Uterus (tissue), 3 donors: ENCODE measurements at regions not wholly inside any gene's neighbourhood (a gene's known extent, or its start where the extent isn't known, plus 50 kb on each side); places are given as distances from the start of the nearest gene placed in this dataset.

Experiments
- DNase-seq, 2 donors: peaks; one replicate each; pipeline ENCODE4 v3.0.0-alpha.2; 2019 to 2020
- H3K27ac ChIP-seq, 2 donors: fragments of 200-600 bp; sonication (generic); 1 replicate in 1 of 2; 2 replicates in 1 of 2; pipeline ENCODE4 v1.5.1; 2016 to 2018
- H3K27me3 ChIP-seq, 2 donors: fragments of 200-600 bp; sonication (generic); one replicate each; pipeline ENCODE4 v1.5.1; 2018 to 2019; ENCODE audit warnings: control low read depth in 1 of 2
- H3K36me3 ChIP-seq, 2 donors: fragments of 200-600 bp; sonication (generic); one replicate each; pipeline ENCODE4 v1.5.1; 2019; ENCODE audit warnings: control low read depth in 1 of 2
- H3K4me1 ChIP-seq, 2 donors: fragments of 200-600 bp; sonication (generic); one replicate each; pipeline ENCODE4 v1.5.1; 2018 to 2019; ENCODE audit warnings: control low read depth in 1 of 2
- H3K4me3 ChIP-seq, 2 donors: fragments of 200-600 bp; sonication (generic); 1 replicate in 1 of 2; 2 replicates in 1 of 2; pipeline ENCODE4 v1.5.1; 2018 to 2019; ENCODE audit warnings: mild to moderate bottlenecking in 1 of 2
- H3K9me3 ChIP-seq, 2 donors: fragments of 200-600 bp; sonication (generic); one replicate each; pipeline ENCODE4 v1.5.1; 2019; ENCODE audit warnings: control low read depth in 1 of 2
- CTCF ChIP-seq, 4 experiments: fragments of 200-600 bp in 2 of 4; fragments of 450-650 bp in 2 of 4; sonication (generic) in 2 of 4; IDR thresholded peaks; one replicate each; pipeline ENCODE4 v1.5.1; 2016 to 2019; ENCODE audit warnings: antibody characterized with exemption in 4 of 4, mild to moderate bottlenecking in 2 of 4, moderate library complexity in 1 of 4
- POLR2A ChIP-seq, 2 donors: fragments of 450-650 bp; IDR thresholded peaks; one replicate each; pipeline ENCODE4 v1.6.1; 2016; ENCODE audit warnings: antibody characterized with exemption in 2 of 2, mild to moderate bottlenecking in 1 of 2, moderate library complexity in 1 of 2
- intact Hi-C: fragments of 100-400 bp; cut with DNase I; formaldehyde crosslinking; loops from one replicate; pipeline ENCODE4 v1.15.1; 2023; ENCODE audit warnings: low total_unique reads
- donor health status: DM: yes; HTN: yes; CAD: no.

GRCh38 chr3:177523067-177523675 lies 325.9 kb upstream of the TBL1XR1 start:
- intact Hi-C loops, result no loop called here
- Histone ChIP-seq H3K27me3 (no peaks in the 10 kb centered on the region), H3K36me3 (no peaks in the 10 kb centered on the region), H3K9me3 (no peaks in the 10 kb centered on the region), H3K4me1 (no peaks in the 10 kb centered on the region), H3K4me3 (no peak overlapping the region), H3K27ac (no peak overlapping the region)
- no peak for DNase-seq
- TF ChIP-seq POLR2A (IDR thresholded peaks at IDR 0.05), result no peak
- TF ChIP-seq CTCF (IDR thresholded peaks at IDR 0.05), result no peak

DNA sequence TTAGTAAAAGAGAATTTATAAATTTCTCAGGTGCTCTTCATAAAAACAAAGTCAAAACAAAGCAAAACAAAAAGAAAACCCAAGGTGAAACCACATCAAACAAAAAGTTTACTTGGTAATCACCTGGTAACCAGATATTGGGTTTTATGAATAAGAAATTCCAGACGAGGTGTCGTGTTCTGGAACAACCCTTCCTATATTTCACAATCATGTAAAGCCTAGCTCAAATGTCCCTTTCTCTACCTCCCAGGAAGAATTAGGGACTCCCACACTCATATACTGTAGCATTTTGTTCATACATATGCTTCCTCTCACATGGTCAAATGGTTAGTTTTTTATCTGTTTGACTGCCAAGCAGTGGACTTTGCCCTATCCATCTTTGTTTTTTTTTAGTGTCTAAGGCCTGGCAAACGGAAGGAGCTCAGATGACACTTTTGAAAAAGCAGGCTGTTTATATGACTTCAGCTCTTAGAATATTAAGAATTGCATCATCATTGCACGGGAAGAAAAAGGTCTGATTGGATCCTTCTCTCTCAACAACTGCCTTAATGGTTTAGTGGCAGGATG lies 326.7 kb upstream of the TBL1XR1 start:
- no peaks in the 10 kb centered on the region for H3K36me3 ChIP-seq
- no peaks in the 10 kb centered on the region for H3K4me1 ChIP-seq
- no peak overlapping the region for H3K27ac ChIP-seq
- intact Hi-C loops, result no loop called here
- H3K27me3 ChIP-seq, result no peaks in the 10 kb centered on the region
- no peak for DNase-seq
- H3K9me3 ChIP-seq, result no peaks in the 10 kb centered on the region
- H3K4me3 ChIP-seq, result no peak overlapping the region
- TF ChIP-seq CTCF (IDR thresholded peaks at IDR 0.05), result no peak
- TF ChIP-seq POLR2A (IDR thresholded peaks at IDR 0.05), result no peak

DNA sequence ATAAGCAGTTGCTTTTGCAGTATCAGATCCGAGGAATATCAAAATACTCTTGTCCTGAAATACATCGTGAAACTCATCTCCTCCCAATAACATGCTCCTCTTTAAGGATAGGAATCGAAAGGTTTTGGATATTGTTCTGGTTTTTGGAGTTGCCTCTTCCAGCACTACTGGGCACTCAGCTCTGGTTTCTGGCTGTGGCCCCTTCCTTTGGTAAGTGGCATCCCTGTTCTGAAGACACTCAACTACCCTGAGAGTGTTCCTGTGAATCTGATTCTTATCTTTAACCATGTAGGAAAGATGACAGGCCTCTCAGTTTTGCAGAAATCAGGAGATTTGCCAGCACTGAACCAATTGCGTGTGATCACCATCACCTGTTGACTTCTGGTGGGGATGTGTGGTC lies 327.5 kb upstream of the TBL1XR1 start:
- Histone ChIP-seq H3K27ac (no peak overlapping the region), H3K4me1 (no peaks in the 10 kb centered on the region), H3K27me3 (no peaks in the 10 kb centered on the region), H3K9me3 (no peaks in the 10 kb centered on the region), H3K4me3 (no peak overlapping the region), H3K36me3 (no peaks in the 10 kb centered on the region)
- DNase-seq, result no peak
- intact Hi-C loops, result no loop called here
- TF ChIP-seq CTCF (IDR thresholded peaks at IDR 0.05) (no peak), POLR2A (IDR thresholded peaks at IDR 0.05) (no peak)

- intact Hi-C loops, result no loop called here
- Histone ChIP-seq H3K4me3 (no peak overlapping the region), H3K27ac (no peak overlapping the region), H3K9me3 (no peaks in the 10 kb centered on the region), H3K4me1 (no peaks in the 10 kb centered on the region), H3K36me3 (no peaks in the 10 kb centered on the region), H3K27me3 (no peaks in the 10 kb centered on the region)
- TF ChIP-seq CTCF (IDR thresholded peaks at IDR 0.05) (no peak), POLR2A (IDR thresholded peaks at IDR 0.05) (no peak)
- no peak for DNase-seq
These were observed 328.1 kb upstream of the TBL1XR1 start for GRCh38 chr3:177525414-177525813.

DNA sequence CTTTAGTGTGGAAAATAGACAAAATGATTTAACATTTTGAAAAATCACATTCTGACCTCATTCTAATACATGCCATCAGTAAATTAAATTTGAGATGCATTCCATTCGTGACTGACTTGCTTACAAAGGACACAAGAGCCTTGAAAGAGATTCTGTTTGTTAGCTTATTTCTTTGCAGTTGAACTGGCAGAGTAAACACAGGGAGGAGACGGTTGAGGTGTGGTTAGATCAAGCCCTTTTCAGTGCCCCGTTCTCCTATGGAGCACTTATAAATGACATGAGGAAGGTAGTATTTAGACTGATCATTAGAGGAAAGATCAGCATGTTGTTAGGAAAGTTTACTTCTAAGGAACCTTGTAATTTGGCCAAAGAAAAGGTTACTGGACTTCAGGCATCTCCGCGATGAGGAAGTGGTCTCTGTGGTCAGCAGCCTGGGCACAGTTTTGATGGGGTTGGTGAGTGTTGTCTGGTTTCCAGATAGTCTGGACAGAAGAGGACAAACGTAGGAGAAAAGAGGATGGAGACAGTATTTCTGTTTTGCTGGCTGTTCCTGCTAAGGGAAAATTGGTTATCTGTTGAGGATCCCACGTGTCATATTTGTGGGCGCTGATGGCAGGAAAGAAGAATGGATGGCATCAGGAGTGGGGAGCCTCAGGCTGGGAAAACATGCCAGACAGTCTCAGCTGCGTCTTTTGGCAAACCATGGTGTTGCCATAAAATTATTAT lies 328.9 kb upstream of the TBL1XR1 start:
- no peaks in the 10 kb centered on the region for H3K4me1 ChIP-seq
- H3K9me3 ChIP-seq, result no peaks in the 10 kb centered on the region
- DNase-seq, result no peak
- H3K4me3 ChIP-seq, result no peak overlapping the region
- intact Hi-C loops, result no loop called here
- H3K36me3 ChIP-seq, result no peaks in the 10 kb centered on the region
- H3K27ac ChIP-seq, result peak overlapping the region in 1 of 2 donors; percentile 20
- no peaks in the 10 kb centered on the region for H3K27me3 ChIP-seq
- TF ChIP-seq CTCF (IDR thresholded peaks at IDR 0.05) (no peak), POLR2A (IDR thresholded peaks at IDR 0.05) (no peak)
